GM18499 (cell line): ENCODE measurements at regions not wholly inside any gene's neighbourhood (a gene's known extent, or its start where the extent isn't known, plus 50 kb on each side); places are given as distances from the start of the nearest gene placed in this dataset.
"Not testable (repeated sequence)": the region's sequence is repeated elsewhere in the genome, so short reads cannot be mapped to it uniquely, and the experiment has no call there.

Source experiments
- ATAC-seq: cut with Tn5 transposase; IDR thresholded peaks from one replicate; pipeline ENCODE4 v1.9.1; 2021; ENCODE audit warnings: moderate number of reproducible peaks; ENCODE audit not compliant: insufficient read depth, unreplicated experiment

GRCh38 chr1:224061436-224061835 lies 52.5 kb upstream of the FBXO28 start:
- ATAC-seq: no peak

GRCh38 chr1:224059897-224060427 lies 53.9 kb upstream of the FBXO28 start:
- no peak for ATAC-seq

- no peak for ATAC-seq
These were observed 55.6 kb upstream of the FBXO28 start for GRCh38 chr1:224058303-224058702.

- ATAC-seq: no peak
These were observed 56.3 kb upstream of the FBXO28 start for GRCh38 chr1:224057461-224058199.

- no peak for ATAC-seq
These were observed 59.3 kb upstream of the FBXO28 start for GRCh38 chr1:224054611-224055010.

- no peak for ATAC-seq
These were observed 59.9 kb upstream of the FBXO28 start for GRCh38 chr1:224054012-224054411.

- no peak for ATAC-seq
These were observed 60.5 kb upstream of the FBXO28 start for GRCh38 chr1:224053456-224053855.

- ATAC-seq: no peak
These were observed 61.1 kb upstream of the FBXO28 start for GRCh38 chr1:224052772-224053171.

GRCh38 chr1:224051782-224052181 lies 62.1 kb upstream of the FBXO28 start:
- ATAC-seq: not testable (repeated sequence)

GRCh38 chr1:224051086-224051406 lies 62.9 kb upstream of the FBXO28 start:
- ATAC-seq: no peak

- no peak for ATAC-seq
These were observed 66.4 kb upstream of the FBXO28 start for GRCh38 chr1:224047538-224047937.

- ATAC-seq: no peak
These were observed 68.4 kb upstream of the FBXO28 start for GRCh38 chr1:224045556-224045955.

- ATAC-seq: no peak
These were observed 69.5 kb upstream of the FBXO28 start for GRCh38 chr1:224044420-224044819.

- ATAC-seq: no peak
These were observed 71.3 kb upstream of the FBXO28 start for GRCh38 chr1:224042557-224043118.

- ATAC-seq: no peak
These were observed 72.9 kb upstream of the FBXO28 start for GRCh38 chr1:224041032-224041431.

- not testable (repeated sequence) for ATAC-seq
These were observed 73.5 kb upstream of the FBXO28 start for GRCh38 chr1:224040423-224040822.

GRCh38 chr1:224040006-224040405 lies 73.9 kb upstream of the FBXO28 start:
- ATAC-seq: not testable (repeated sequence)

GRCh38 chr1:224038832-224039231 lies 75.1 kb upstream of the FBXO28 start:
- not testable (repeated sequence) for ATAC-seq

- ATAC-seq: not testable (repeated sequence)
These were observed 76.5 kb upstream of the FBXO28 start for GRCh38 chr1:224037362-224037761.

GRCh38 chr1:224032608-224033276 lies 81.2 kb upstream of the FBXO28 start:
- not testable (repeated sequence) for ATAC-seq

- ATAC-seq: not testable (repeated sequence)
These were observed 81.9 kb upstream of the FBXO28 start for GRCh38 chr1:224031986-224032385.
